PC-3 (cell line): ENCODE measurements at regions not wholly inside any gene's neighbourhood (a gene's known extent, or its start where the extent isn't known, plus 50 kb on each side); places are given as distances from the start of the nearest gene placed in this dataset.

ENCODE experiments used
- ATAC-seq: fragments of 200-7000 bp; cut with Tn5 transposase; 2 replicates; pipeline ENCODE4 v1.9.1; 2020; ENCODE audit warnings: mild to moderate bottlenecking, moderate library complexity
- BruUV-seq: library from RNA; stranded (reverse); fragments of 400-500 nt; replicated peaks from 2 replicates; lab custom pipeline; 2021; lab: Mats Ljungman, UMichigan
- CTCF ChIA-PET: fragments of 300-600 bp; sonication (Branson Sonifier 250); formaldehyde crosslinking; loops from one replicate; lab custom pipeline; 2022; ENCODE audit warnings: antibody characterized with exemption; lab: Charles Lee
- POLR2A ChIA-PET: fragments of 300-600 bp; sonication (Branson Sonifier 250); formaldehyde crosslinking; loops from one replicate; lab custom pipeline; 2022; ENCODE audit warnings: antibody characterized with exemption; ENCODE audit not compliant: unreplicated experiment; lab: Charles Lee
- DNase-seq: peaks from one replicate; pipeline ENCODE4 v3.0.0-alpha.2; 2015
- H2AFZ ChIP-seq: fragments of 300-600 bp; sonication (generic); 2 replicates; pipeline ENCODE4 v1.6.0; 2016; ENCODE audit warnings: antibody characterized with exemption, low read length
- H3F3A ChIP-seq: fragments of 300-600 bp; sonication (generic); one replicate; pipeline ENCODE4 v1.6.0; 2017; ENCODE audit warnings: antibody characterized with exemption, low read length, control low read depth, mild to moderate bottlenecking; ENCODE audit not compliant: unreplicated experiment
- H3K27ac ChIP-seq: fragments of 300-600 bp; sonication (generic); 2 replicates; pipeline ENCODE4 v1.5.1; 2016; ENCODE audit warnings: mild to moderate bottlenecking, low read length
- H3K27me3 ChIP-seq: fragments of 300-600 bp; sonication (generic); 2 replicates; pipeline ENCODE4 v1.6.1; 2016; ENCODE audit warnings: low read length, mixed read lengths
- H3K36me3 ChIP-seq: fragments of 300-600 bp; sonication (generic); 2 replicates; pipeline ENCODE4 v1.6.1; 2016; ENCODE audit warnings: low read depth, mixed run types, low read length, mixed read lengths
- H3K4me1 ChIP-seq: fragments of 300-600 bp; sonication (generic); 2 replicates; pipeline ENCODE4 v1.5.1; 2016; ENCODE audit warnings: low read length; ENCODE audit not compliant: insufficient read depth
- H3K4me2 ChIP-seq: fragments of 300-600 bp; sonication (generic); 2 replicates; pipeline ENCODE4 v1.6.0; 2016; ENCODE audit warnings: low read length
- H3K4me3 ChIP-seq: fragments of 300-600 bp; sonication (generic); 2 replicates; pipeline ENCODE4 v1.5.1; 2016; ENCODE audit warnings: mild to moderate bottlenecking, low read length, mixed read lengths
- H3K79me2 ChIP-seq: fragments of 300-600 bp; sonication (generic); 2 replicates; pipeline ENCODE4 v1.6.1; 2017; ENCODE audit warnings: low read length, mixed read lengths
- H3K9ac ChIP-seq: fragments of 300-600 bp; sonication (generic); 2 replicates; pipeline ENCODE4 v1.6.0; 2016; ENCODE audit warnings: mild to moderate bottlenecking, low read length
- H3K9me2 ChIP-seq: fragments of 300-600 bp; sonication (generic); replicated peaks from 2 replicates; pipeline ENCODE4 v1.6.1; 2016; ENCODE audit warnings: mixed run types, low read length, mixed read lengths
- H3K9me3 ChIP-seq: fragments of 300-600 bp; sonication (generic); 2 replicates; pipeline ENCODE4 v1.6.1; 2016; ENCODE audit warnings: low read length, mixed read lengths
- H4K20me1 ChIP-seq: fragments of 300-600 bp; sonication (generic); 2 replicates; pipeline ENCODE4 v1.6.1; 2016; ENCODE audit warnings: low read length, mixed read lengths
- EZH2 ChIP-seq: fragments of 300-600 bp; sonication (generic); IDR thresholded peaks from one replicate; pipeline ENCODE4 v1.6.1; 2017; ENCODE audit warnings: antibody characterized with exemption, mild to moderate bottlenecking, low read length; ENCODE audit not compliant: unreplicated experiment
- EZH2phosphoT487 ChIP-seq: fragments of 300-600 bp; sonication (generic); IDR thresholded peaks from 2 replicates; pipeline ENCODE4 v1.6.1; 2018; ENCODE audit warnings: mild to moderate bottlenecking, antibody characterized with exemption, low read length, borderline replicate concordance
- intact Hi-C: fragments of 100-400 bp; cut with micrococcal nuclease; formaldehyde crosslinking; loops from 2 replicates; pipeline ENCODE4 v1.9.0; 2023
- TF ChIP-seq, protein P1 (sequence below): fragments of 300-600 bp; sonication (generic); conservative IDR thresholded peaks from 2 replicates; pipeline ENCODE4 v1.5.1; 2017; ENCODE audit warnings: antibody characterized with exemption, low read depth, mild to moderate bottlenecking, low read length

DNA sequence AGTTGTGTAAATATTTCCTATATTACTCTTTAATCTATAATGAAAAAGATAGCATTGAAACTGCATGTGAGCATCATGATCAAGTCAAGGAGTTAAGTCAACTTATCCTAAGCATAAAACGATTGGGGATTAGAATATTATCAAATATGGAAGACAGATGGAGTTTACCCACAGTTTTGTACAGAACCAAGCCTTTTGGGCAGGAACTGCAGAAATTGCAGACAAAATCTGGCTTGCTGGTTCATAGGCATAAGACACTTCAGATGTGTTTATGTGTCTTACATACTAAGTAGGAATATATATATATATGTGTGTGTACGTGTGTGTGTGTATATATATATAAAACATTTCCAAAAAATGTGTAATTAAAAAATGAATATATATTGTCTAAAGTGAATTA, 375.4 kb upstream of the TPK1 start:
- ATAC-seq, result no peak
- DNase-seq, result no peak
- no peak for TF ChIP-seq EZH2phosphoT487
- no peak for TF ChIP-seq EZH2
- TF ChIP-seq, protein P1, sequence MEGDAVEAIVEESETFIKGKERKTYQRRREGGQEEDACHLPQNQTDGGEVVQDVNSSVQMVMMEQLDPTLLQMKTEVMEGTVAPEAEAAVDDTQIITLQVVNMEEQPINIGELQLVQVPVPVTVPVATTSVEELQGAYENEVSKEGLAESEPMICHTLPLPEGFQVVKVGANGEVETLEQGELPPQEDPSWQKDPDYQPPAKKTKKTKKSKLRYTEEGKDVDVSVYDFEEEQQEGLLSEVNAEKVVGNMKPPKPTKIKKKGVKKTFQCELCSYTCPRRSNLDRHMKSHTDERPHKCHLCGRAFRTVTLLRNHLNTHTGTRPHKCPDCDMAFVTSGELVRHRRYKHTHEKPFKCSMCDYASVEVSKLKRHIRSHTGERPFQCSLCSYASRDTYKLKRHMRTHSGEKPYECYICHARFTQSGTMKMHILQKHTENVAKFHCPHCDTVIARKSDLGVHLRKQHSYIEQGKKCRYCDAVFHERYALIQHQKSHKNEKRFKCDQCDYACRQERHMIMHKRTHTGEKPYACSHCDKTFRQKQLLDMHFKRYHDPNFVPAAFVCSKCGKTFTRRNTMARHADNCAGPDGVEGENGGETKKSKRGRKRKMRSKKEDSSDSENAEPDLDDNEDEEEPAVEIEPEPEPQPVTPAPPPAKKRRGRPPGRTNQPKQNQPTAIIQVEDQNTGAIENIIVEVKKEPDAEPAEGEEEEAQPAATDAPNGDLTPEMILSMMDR, result no peak
- Histone ChIP-seq H3K27me3 (no peaks in the 10 kb centered on the region), H3K79me2 (no peaks in the 10 kb centered on the region), H3F3A (no peaks in the 10 kb centered on the region), H4K20me1 (no peaks in the 10 kb centered on the region), H3K4me1 (no peaks in the 10 kb centered on the region), H3K9me3 (no peaks in the 10 kb centered on the region), H3K27ac (no peak overlapping the region), H3K4me3 (no peak overlapping the region), H2AFZ (no peak overlapping the region), H3K9me2 (no peaks in the 10 kb centered on the region), H3K4me2 (no peak overlapping the region), H3K9ac (no peak overlapping the region), H3K36me3 (no peaks in the 10 kb centered on the region)
- intact Hi-C loops, result no loop called here
- BruUV-seq, result no TSS peak
- ChIA-PET POLR2A (no interaction called here), CTCF (no interaction called here)

DNA sequence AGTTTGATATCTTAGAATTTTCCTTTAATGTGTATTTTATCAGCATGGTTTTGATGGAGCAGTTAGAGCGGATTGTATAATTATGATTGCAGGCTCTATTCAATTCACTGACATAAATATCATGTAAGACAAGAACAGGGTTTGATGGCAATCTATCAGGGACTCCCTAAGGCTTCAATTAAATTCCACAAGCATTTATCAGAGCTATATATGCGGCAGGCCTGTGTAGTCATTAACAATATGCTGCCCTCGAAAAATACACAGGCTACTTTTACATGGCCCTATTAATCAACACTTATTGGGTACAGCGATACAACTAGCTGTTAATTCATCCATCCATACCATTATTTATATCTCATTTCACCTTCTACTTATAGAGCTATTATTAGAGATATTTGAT, 358.1 kb upstream of the TPK1 start:
- no peaks in the 10 kb centered on the region for H3K27me3 ChIP-seq
- no peak overlapping the region for H3K9ac ChIP-seq
- H3F3A ChIP-seq, result no peaks in the 10 kb centered on the region
- H3K36me3 ChIP-seq, result no peaks in the 10 kb centered on the region
- H3K4me3 ChIP-seq, result no peak overlapping the region
- ATAC-seq, result no peak
- ChIA-PET POLR2A (no interaction called here), CTCF (no interaction called here)
- no peak overlapping the region for H2AFZ ChIP-seq
- no peak overlapping the region for H3K4me2 ChIP-seq
- no peaks in the 10 kb centered on the region for H3K9me3 ChIP-seq
- no peaks in the 10 kb centered on the region for H3K4me1 ChIP-seq
- no peak overlapping the region for H3K27ac ChIP-seq
- intact Hi-C loops, result no loop called here
- no peaks in the 10 kb centered on the region for H3K79me2 ChIP-seq
- H3K9me2 ChIP-seq, result no peaks in the 10 kb centered on the region
- H4K20me1 ChIP-seq, result no peaks in the 10 kb centered on the region
- BruUV-seq, result no TSS peak
- TF ChIP-seq EZH2, result no peak
- TF ChIP-seq, protein P1, result no peak
- no peak for TF ChIP-seq EZH2phosphoT487
- no peak for DNase-seq

DNA sequence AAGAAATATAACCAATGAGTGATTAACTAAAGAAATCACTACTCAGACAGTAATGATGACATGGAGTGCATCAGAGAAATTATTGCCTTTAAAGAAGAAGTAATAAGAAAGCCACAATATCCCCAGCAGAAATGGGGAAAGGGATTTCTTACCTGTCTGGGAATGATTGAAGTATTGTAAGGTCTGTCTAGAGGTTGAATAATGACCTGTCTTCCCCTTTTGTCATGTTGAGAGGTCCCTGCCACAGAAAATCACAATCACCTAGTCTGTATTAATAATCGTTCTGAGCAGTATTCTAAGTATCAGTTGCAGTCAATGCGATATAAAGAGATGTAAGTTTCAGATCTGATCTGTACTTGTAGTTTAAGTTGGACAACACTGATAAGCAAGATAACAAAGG, 349.1 kb upstream of the TPK1 start:
- Histone ChIP-seq H3K4me2 (no peak overlapping the region), H3K27ac (no peak overlapping the region), H4K20me1 (no peaks in the 10 kb centered on the region), H2AFZ (no peak overlapping the region), H3K27me3 (peaks cover 14% of the 10 kb centered on the region; the same call in 1 of the 2 replicates), H3K4me3 (no peak overlapping the region), H3K9me2 (no peaks in the 10 kb centered on the region), H3K4me1 (no peaks in the 10 kb centered on the region; the same call in 1 of the 2 replicates), H3F3A (no peaks in the 10 kb centered on the region), H3K9ac (no peak overlapping the region), H3K79me2 (no peaks in the 10 kb centered on the region), H3K9me3 (no peaks in the 10 kb centered on the region), H3K36me3 (no peaks in the 10 kb centered on the region)
- no peak for ATAC-seq
- DNase-seq, result no peak
- TF ChIP-seq, protein P1, result no peak
- no peak for TF ChIP-seq EZH2
- TF ChIP-seq EZH2phosphoT487, result no peak
- BruUV-seq, result no TSS peak
- CTCF ChIA-PET, result no interaction called here
- POLR2A ChIA-PET, result no interaction called here
- intact Hi-C loops, result no loop called here
